Chondrocyte (in vitro differentiated cells): ENCODE measurements at regions not wholly inside any gene's neighbourhood (a gene's known extent, or its start where the extent isn't known, plus 50 kb on each side); places are given as distances from the start of the nearest gene placed in this dataset.

Experiments used
- DNase-seq: peaks from one replicate; pipeline ENCODE4 v3.0.0; 2021; ENCODE audit warnings: mixed read lengths, low spot score
- H3K27ac Mint-ChIP-seq: one replicate; pipeline ENCODE4 v1.8.0; 2021; ENCODE audit warnings: mild to moderate bottlenecking, moderate library complexity, mixed read lengths; ENCODE audit not compliant: unreplicated experiment
- H3K27me3 Mint-ChIP-seq: 2 replicates; pipeline ENCODE4 v1.8.0; 2021; ENCODE audit warnings: low read depth, mixed read lengths
- H3K36me3 Mint-ChIP-seq: 2 replicates; pipeline ENCODE4 v1.8.0; 2021; ENCODE audit warnings: low read depth, mixed read lengths
- H3K4me1 Mint-ChIP-seq: 2 replicates; pipeline ENCODE4 v1.8.0; 2021; ENCODE audit warnings: low read depth, mild to moderate bottlenecking, mixed read lengths
- H3K4me3 Mint-ChIP-seq: one replicate; pipeline ENCODE4 v1.8.0; 2021; ENCODE audit warnings: mild to moderate bottlenecking, moderate library complexity, mixed read lengths; ENCODE audit not compliant: unreplicated experiment
- H3K9me3 Mint-ChIP-seq: 2 replicates; pipeline ENCODE4 v1.8.0; 2021; ENCODE audit warnings: low read depth, mixed read lengths
- CTCF ChIP-seq: fragments of 200-600 bp; sonication (generic); IDR thresholded peaks from 2 replicates; pipeline ENCODE4 v1.5.0; 2021; ENCODE audit warnings: antibody characterized with exemption, mild to moderate bottlenecking, moderate library complexity

GRCh38 chr13:39892721-39893685, 237.5 kb downstream of the COG6 start:
- Mint-ChIP-seq H3K27ac (no peak overlapping the region), H3K4me1 (peaks cover 43% of the 10 kb centered on the region), H3K9me3 (no peaks in the 10 kb centered on the region), H3K4me3 (no peak overlapping the region), H3K27me3 (no peaks in the 10 kb centered on the region), H3K36me3 (no peaks in the 10 kb centered on the region)
- no peak for DNase-seq
- TF ChIP-seq CTCF: no peak

GRCh38 chr13:39893808-39894207, 238.3 kb downstream of the COG6 start:
- Mint-ChIP-seq H3K4me1 (peaks cover 41% of the 10 kb centered on the region), H3K36me3 (no peaks in the 10 kb centered on the region), H3K9me3 (no peaks in the 10 kb centered on the region), H3K27ac (no peak overlapping the region), H3K4me3 (no peak overlapping the region), H3K27me3 (no peaks in the 10 kb centered on the region)
- TF ChIP-seq CTCF: no peak
- no peak for DNase-seq

- DNase-seq: no peak
- peaks cover 33% of the 10 kb centered on the region for H3K4me1 Mint-ChIP-seq
- no peak overlapping the region for H3K4me3 Mint-ChIP-seq
These were observed 239.1 kb downstream of the COG6 start for GRCh38 chr13:39894586-39894985.

GRCh38 chr13:39895254-39895653, 239.8 kb downstream of the COG6 start:
- TF ChIP-seq CTCF: no peak
- no peak overlapping the region for H3K27ac Mint-ChIP-seq
- no peaks in the 10 kb centered on the region for H3K27me3 Mint-ChIP-seq
- H3K4me3 Mint-ChIP-seq: no peak overlapping the region
- DNase-seq: no peak
- no peaks in the 10 kb centered on the region for H3K9me3 Mint-ChIP-seq
- H3K36me3 Mint-ChIP-seq: no peaks in the 10 kb centered on the region
- H3K4me1 Mint-ChIP-seq: peaks cover 37% of the 10 kb centered on the region

More at GRCh38 chr13:39894586-39894985, 239.1 kb downstream of the COG6 start:
- Mint-ChIP-seq H3K36me3 (no peaks in the 10 kb centered on the region), H3K9me3 (no peaks in the 10 kb centered on the region), H3K27me3 (no peaks in the 10 kb centered on the region), H3K27ac (no peak overlapping the region)
- TF ChIP-seq CTCF: no peak

GRCh38 chr13:39897636-39898035, 242.2 kb downstream of the COG6 start:
- Mint-ChIP-seq H3K4me3 (no peak overlapping the region), H3K9me3 (no peaks in the 10 kb centered on the region), H3K27me3 (no peaks in the 10 kb centered on the region), H3K36me3 (no peaks in the 10 kb centered on the region), H3K27ac (no peak overlapping the region), H3K4me1 (peaks cover 41% of the 10 kb centered on the region)
- no peak for TF ChIP-seq CTCF
- no peak for DNase-seq
